ENCODE measurements at regions not wholly inside any gene's neighbourhood (a gene's known extent, or its start where the extent isn't known, plus 50 kb on each side); places are given as distances from the start of the nearest gene placed in this dataset.
"Not testable (repeated sequence)": the region's sequence is repeated elsewhere in the genome, so short reads cannot be mapped to it uniquely, and the experiment has no call there.

- DNase-seq = no peak
These were observed 179.3 kb downstream of the GALC start for GRCh38 chr14:87813686-87814085.

- DNase-seq = no peak
These were observed 179.8 kb downstream of the GALC start for GRCh38 chr14:87813211-87813610.

DNA sequence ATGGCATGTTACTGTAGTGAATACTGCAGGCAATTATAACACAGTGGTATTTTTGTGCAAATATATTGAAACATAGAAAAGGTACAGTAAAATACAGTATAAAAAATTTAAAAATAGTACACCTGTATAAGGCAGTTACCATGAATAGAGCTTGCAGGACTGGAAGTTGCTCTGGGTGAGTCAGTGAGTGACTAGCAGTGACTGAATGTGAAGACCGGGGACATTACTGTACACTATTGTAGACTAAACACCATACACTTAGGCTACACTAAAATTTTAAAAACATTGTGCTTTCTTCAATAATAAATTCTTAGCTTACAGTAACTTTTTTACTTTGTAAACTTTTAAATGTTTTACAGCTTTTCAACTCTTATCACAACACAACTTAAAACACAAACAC is 181.7 kb downstream of the GALC start:
- no peak for DNase-seq

GRCh38 chr14:87810711-87811110 is 182.3 kb downstream of the GALC start:
- no peak for DNase-seq

GRCh38 chr14:87809261-87809660 is 183.7 kb downstream of the GALC start:
- no peak for DNase-seq

DNA sequence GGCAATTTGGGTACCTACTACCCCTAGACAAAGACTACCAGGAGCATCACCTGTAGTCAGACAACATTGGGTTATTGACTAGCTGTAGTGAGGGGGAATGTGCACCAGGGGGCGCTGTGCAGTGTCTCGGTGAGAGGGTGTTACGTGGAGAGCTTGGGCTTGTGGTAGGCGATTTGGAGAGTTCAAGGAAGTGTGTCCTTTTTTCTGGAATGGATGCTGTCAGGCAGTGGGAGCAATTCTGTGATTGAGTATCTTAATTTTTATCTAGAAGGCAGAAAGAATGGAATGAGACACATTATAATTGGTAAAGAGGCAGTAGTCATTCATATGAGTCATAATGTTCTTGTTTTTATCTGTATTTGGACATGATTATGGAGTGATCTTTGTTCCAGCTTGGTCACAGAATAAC is 187.7 kb downstream of the GALC start:
- DNase-seq = no peak

DNA sequence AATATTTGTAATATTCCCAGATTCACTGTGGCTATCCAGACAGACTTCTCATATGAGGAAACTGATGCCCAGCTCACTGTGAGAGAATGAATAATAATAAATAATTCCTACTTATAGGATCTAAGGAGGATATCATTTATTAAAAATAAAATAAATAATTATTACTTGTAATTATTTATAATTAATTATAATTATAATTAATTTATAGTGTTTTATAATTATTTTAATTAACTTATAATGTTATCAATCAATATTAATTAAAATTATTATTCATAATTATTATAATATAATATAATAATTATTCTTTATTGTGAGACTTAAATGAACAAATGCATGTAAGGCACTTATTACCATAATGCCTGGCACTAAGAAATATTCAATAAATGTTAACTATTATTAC is 192.8 kb downstream of the GALC start:
- DNase-seq = no peak

GRCh38 chr14:87799400-87799799 is 193.6 kb downstream of the GALC start:
- DNase-seq = no peak

GRCh38 chr14:87797001-87797400 is 196.0 kb downstream of the GALC start:
- no peak for DNase-seq

- no peak for DNase-seq
These were observed 198.4 kb downstream of the GALC start for GRCh38 chr14:87794561-87794960.

DNA sequence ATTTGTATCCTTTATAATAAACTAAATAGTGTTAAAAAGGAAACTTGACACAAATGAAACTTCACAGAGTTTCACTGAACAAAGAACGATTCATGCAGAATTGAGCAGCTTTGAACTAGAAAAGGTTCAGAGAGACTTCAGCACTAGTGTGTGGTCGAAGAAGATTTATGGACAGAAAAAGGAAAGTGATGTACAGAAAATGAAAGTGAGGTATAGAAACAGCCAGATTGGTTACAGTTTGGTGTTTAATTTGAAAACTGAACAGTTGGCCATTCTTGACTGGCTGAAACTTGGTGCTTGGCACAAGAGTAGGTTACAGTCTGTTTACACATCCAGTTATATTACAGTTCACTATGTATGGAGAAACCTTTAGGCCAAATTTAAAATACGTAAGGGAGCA is 207.1 kb downstream of the GALC start:
- DNase-seq = no peak

DNA sequence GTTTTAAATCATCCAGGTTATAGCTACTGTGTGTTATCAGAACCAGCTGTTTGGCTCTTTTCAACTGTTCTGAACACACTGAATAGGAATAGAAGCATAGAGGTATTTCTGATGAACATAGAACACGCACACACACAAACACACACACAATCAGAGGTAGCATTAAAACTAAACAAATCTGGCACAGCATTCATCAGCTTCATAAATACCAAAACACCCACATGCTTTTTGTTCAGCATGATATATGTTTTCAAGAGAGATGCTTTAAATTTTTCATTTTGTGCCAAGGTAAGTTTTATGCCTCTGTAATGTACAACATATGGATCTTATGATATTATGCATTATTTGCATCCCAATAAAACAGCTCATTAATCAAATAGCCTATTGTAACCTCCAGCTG is 208.6 kb downstream of the GALC start:
- no peak for DNase-seq

DNA sequence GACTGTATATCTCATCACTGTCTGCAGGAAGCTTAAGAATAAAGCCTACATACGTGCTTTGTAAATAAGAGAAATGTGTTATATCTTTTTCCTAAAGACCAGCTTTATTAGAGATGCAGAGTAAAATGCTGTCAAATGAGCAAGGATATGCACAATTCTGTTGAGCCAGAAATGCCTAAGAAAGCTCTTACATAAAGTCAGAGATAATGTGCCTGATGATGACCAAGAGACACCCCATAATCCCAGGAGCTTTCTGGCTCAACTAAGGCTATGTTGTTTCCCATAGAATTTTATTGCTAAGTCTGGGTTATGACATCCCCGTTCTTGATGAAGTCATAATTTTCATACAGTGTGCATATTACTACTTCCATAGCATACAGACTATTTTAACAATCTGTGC is 209.9 kb downstream of the GALC start:
- DNase-seq = no peak

DNA sequence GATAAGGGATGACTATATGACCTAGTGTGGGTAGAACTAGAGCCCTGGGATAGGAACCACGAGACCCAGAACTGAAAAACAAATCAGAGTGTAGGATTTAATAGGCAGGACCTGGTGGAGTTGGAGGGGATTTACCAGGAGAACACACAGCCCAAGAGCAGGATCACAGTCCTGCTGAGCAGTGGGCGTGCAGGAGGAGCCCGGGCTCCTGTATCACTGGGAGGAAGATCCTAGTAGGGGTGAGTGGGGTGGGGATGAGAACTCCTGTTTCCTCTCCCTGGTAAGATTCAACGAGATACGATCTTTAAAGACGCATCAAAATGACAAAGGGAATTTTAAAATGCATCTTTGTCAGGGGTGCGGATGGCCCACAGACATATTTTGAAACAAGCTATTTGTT is 220.1 kb downstream of the GALC start:
- no peak for DNase-seq

- no peak for DNase-seq
These were observed 225.4 kb downstream of the GALC start for GRCh38 chr14:87767567-87767901.

DNA sequence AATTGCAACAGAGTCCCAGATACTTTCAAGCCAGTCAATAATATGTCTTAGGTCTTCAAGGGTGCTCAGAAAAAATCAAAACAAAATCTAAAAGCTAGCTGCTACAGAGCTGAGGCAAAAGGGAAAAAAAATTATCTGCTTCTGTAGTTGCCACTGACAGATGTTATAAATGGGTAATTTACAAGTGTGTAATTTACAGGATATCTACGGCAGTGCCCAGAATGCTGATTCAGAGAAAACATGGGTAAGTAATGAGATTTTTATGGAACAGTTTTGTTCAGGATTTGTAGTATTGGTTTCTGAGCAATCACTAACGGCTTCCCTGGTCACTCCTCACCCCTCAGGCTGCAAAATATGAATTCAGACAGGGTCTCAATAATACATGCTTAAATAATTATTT is 234.1 kb downstream of the GALC start:
- DNase-seq = no peak

DNA sequence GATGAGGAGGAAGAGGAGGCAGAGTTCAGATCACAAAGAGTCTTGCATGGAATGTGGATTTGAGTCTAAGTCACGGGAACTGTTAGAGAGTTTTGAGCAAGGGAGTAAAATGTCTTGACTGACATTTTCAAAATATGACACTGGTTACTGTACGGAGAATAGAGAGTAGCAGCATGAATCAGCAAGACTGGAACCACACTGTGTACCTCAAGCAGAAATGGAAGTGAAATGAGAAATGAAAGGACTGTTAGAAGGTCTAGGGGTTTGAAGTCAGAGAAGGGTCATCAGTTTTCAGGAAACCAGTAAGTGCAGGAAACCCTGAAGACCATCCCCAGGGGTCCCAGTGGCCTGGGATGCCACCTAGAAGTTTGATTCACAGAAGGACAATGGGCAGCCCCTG is 236.3 kb downstream of the GALC start:
- no peak for DNase-seq

GRCh38 chr14:87754520-87755223 is 238.3 kb downstream of the GALC start:
- DNase-seq = no peak

DNA sequence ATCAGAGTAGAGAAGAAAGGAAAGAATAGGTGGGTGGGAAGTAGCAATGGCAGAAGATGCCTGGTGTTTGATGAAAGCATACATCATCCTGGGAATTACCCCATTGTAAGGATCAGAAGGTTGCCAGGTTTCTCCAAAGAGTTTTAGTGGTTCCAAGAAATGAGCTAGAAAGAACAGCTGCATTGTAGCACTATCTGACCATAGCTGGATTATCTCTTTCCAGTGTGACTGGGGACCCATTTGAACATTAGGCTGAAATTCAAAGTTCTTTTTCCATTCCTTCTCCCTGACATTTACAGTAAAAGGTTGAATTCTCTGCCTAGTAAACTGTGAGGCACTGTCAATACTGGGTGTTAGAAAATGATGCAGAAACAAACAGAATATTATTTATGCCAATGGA is 244.4 kb downstream of the GALC start:
- DNase-seq = no peak

DNA sequence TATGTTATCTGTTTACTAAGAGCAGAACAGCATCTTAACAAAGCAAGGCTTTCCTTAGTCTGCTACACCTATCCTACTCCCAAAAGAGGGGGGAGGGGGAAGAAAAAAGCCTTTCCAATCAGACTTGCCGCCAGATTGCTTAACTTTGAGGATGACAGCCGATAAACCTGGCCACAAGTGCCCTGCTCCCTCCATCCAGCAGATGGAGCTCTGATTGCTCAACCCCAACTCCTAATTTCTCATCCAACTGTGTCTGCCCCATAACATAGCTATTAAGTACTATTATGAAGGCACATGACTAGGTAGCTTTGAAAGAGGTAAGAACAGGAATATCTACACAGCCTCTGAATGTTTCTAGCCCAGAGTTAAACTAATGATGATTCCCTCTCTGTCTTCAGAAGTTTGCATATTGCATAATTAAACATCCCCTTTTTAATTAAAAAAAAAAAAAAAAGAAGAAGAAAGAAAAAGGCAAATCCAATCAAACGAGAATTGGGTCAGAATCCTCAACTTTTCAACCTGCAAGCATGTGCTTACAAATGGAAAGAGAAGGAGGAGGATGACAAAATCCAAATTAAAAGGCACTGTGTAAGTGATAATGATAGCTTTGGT is 247.4 kb downstream of the GALC start:
- DNase-seq = no peak

DNA sequence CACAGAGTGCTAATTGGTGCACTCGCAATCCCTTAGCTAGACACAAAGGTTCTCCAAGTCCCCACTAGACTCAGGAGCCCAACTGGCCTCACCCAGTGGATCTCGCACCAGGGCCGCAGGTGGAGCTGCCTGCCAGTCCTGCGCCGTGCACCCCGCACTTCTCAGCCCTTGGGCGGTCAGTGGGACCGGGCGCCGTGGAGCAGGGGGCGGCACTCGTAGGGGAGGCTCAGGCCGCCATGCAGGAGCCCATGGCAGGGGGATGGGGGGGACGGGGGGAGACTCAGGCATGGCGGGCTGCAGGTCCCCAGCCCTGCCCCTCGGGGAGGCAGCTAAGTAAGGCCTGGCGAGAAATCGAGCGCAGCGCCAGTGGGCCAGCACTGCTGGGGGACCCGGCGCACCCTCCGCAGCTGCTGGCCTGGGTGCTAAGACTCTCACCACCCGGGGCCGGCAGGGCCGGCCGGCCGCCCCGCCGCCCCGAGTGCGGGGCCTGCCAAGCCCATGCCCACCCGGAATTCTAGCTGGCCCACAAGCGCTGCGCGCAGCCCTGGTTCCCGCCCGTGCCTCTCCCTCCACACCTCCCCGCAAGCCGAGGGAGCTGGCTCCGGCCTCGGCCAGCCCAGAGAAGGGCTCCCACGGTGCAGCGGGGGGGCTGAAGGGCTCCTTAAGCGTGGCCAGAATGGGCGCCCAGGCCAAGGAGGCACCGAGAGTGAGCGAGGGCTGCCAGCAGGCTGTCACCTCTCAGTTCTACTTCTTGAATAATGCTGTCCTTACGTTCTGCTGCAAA is 258.2 kb downstream of the GALC start:
- DNase-seq = not testable (repeated sequence)

GRCh38 chr14:87733115-87733514 is 259.9 kb downstream of the GALC start:
- not testable (repeated sequence) for DNase-seq

DNA sequence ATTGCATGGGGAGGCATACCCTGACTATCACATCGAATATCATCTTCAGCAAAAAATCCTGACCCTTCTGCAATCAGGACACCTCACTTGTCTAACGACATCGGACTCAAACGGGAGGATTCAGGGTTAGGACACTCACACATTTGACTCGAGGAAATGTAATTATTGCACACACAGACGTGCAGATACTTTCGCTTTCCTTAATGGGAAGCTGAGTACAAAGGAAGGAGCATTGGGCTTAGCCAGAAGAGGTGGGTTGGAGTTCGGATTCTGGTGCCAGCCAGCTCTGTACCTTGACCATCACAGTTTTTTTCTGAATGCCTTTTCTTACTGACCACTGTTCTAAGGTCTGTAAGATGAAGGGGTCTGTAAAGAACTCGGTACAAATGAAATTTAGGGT is 260.4 kb downstream of the GALC start:
- DNase-seq = no peak

DNA sequence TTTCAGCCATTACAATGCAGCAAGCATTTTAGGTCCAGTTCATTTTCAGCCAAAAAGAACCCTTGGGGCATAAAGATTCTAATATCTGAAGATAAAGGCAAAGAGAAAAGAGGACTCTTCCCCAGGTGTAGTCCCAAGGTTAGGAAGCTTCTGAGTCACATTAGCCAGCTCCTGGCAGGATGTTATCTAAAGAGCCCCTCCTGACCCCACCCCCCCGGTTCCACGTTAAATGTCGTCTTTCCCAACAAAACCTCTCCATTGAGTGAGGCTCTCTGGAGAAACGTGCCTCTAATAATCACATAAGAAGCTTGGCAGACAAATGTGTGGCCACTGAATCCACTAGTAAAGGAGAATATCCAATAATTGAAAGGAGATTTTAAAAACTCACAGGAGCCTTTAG is 267.7 kb downstream of the GALC start:
- DNase-seq = no peak
